ENCODE measurements at regions not wholly inside any gene's neighbourhood (a gene's known extent, or its start where the extent isn't known, plus 50 kb on each side); places are given as distances from the start of the nearest gene placed in this dataset.

DNA sequence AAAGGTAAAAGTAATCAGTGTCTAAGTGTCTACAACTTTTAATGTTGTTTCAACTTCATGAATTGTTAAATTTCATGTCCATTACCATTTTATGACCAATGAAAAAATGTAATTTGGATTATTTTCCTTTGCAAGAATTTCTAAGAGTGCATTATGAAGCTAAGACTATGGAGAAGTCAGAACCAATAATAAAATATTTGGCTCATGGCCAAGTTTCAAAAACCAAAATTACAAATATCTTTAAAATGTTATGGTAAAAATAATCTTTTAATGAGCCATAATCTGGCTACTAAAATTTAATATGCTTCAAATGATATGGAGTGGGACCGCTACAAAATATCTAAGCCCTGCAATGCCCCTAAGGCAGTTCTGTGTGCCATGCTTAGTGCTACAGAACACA is 294.1 kb upstream of the SMIM30 start:
- ATAC-seq (no peak), DNase-seq (no peak)
- H3K36me3 ChIP-seq, result no peaks in the 10 kb centered on the region
- intact Hi-C loops (cut with DNase I), result loop anchor here in 3 of 10 donors (10.0 kb wide), 3 partner anchors 398 to 1668 kb away; no protein-coding TSS in a partner anchor
- TF ChIP-seq, protein P1, sequence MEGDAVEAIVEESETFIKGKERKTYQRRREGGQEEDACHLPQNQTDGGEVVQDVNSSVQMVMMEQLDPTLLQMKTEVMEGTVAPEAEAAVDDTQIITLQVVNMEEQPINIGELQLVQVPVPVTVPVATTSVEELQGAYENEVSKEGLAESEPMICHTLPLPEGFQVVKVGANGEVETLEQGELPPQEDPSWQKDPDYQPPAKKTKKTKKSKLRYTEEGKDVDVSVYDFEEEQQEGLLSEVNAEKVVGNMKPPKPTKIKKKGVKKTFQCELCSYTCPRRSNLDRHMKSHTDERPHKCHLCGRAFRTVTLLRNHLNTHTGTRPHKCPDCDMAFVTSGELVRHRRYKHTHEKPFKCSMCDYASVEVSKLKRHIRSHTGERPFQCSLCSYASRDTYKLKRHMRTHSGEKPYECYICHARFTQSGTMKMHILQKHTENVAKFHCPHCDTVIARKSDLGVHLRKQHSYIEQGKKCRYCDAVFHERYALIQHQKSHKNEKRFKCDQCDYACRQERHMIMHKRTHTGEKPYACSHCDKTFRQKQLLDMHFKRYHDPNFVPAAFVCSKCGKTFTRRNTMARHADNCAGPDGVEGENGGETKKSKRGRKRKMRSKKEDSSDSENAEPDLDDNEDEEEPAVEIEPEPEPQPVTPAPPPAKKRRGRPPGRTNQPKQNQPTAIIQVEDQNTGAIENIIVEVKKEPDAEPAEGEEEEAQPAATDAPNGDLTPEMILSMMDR (IDR thresholded peaks at IDR 0.05), result no peak
- no peak overlapping the region for H3K4me3 ChIP-seq
- 93 to 98% methylated on average over 1 of the region's 1 CpG for WGBS, 2 donors
- H3K4me1 ChIP-seq, result no peaks in the 10 kb centered on the region
- no peaks in the 10 kb centered on the region for H3K9me3 ChIP-seq
- no peak overlapping the region for H3K27ac ChIP-seq
- H3K27me3 ChIP-seq, result no peaks in the 10 kb centered on the region

DNA sequence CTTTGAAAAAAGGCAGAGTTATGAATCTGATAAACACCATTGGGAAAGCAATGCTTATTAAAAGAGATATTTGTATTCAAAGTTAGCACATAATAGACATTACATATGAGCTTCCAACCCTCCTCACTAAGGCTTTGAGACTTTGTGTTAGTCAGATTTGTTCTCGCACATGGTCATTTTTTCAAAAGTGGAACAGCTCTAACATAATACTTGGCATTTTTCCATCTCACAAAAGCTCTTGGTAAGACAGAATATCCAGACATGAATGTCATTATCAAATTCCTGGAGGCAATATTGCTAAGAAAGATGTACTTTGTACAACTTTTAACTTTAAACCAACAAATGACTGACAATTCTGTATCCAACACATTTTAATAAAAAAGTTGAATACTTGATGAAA is 292.4 kb upstream of the SMIM30 start:
- Histone ChIP-seq H3K27ac (no peak overlapping the region), H3K36me3 (no peaks in the 10 kb centered on the region), H3K4me3 (no peak overlapping the region), H3K27me3 (no peaks in the 10 kb centered on the region), H3K9me3 (no peaks in the 10 kb centered on the region), H3K4me1 (no peaks in the 10 kb centered on the region)
- TF ChIP-seq, protein P1 (IDR thresholded peaks at IDR 0.05), result no peak
- intact Hi-C loops (cut with DNase I), result loop anchor here in 3 of 10 donors (10.0 kb wide), 3 partner anchors 396 to 1666 kb away; no protein-coding TSS in a partner anchor
- DNase-seq (no peak), ATAC-seq (no peak)
- 70 to 75% methylated on average over 1 of the region's 1 CpG for WGBS, 2 donors

GRCh38 chr7:113408999-113409398 is 290.6 kb upstream of the SMIM30 start:
- intact Hi-C loops (cut with DNase I), result loop anchor here in 5 of 10 donors (5.0 to 10.0 kb wide), 3 partner anchors 286 to 394 kb away; no protein-coding TSS in a partner anchor
- Histone ChIP-seq H3K4me1 (no peaks in the 10 kb centered on the region), H3K4me3 (no peak overlapping the region), H3K36me3 (no peaks in the 10 kb centered on the region), H3K27ac (no peak overlapping the region), H3K27me3 (no peaks in the 10 kb centered on the region), H3K9me3 (no peaks in the 10 kb centered on the region)
- DNase-seq, result no peak
- 58 to 65% methylated on average over 1 of the region's 1 CpG for WGBS, 2 donors
- no peak for ATAC-seq
- TF ChIP-seq, protein P1 (IDR thresholded peaks at IDR 0.05), result no peak

DNA sequence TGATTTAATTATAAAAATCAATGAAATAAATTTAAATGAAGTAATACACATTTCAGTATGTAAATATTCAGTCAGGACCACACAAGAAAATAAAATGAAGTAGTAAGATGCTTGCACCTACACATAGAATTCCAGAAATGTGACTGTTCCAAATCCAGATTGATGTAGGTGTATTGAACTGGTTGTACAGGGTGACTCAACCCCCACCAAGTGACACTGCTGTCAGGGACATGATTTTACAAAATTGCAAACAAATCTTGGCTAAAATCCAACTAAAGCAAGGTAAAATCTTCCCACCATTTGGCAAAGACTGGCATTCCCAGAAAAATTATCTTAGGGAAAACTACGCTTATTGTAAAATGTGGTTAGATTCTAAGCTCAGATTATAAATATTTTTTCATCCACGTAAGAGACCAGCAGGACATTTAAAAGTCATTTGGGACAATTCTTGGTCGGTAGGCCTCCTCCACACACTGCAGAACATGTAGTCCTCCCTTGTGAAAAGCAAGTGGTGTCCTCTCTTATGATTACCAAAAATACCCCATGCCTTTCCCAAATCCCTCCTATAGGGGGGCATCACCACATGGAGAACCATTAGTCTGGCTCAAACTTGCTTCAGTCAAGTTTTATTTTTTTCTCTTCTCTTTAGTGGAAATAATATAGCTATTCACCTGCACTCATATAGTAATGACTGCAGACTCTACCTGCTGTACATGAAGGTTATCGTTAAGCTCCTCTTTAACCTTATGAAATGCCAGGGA is 287.1 kb upstream of the SMIM30 start:
- DNase-seq, result no peak
- Histone ChIP-seq H3K36me3 (no peaks in the 10 kb centered on the region), H3K4me3 (no peak overlapping the region), H3K27ac (no peak overlapping the region), H3K9me3 (no peaks in the 10 kb centered on the region), H3K27me3 (peaks cover 0 to 4% (median 0%) of the 10 kb centered on the region in 7 donors), H3K4me1 (no peaks in the 10 kb centered on the region)
- intact Hi-C loops (cut with DNase I), result loop anchor here in 5 of 10 donors (5.0 to 10.0 kb wide), 3 partner anchors 289 to 391 kb away; no protein-coding TSS in a partner anchor
- WGBS, 2 donors, result 85 to 90% methylated on average over 4 of the region's 4 CpGs
- no peak for ATAC-seq
- TF ChIP-seq, protein P1 (IDR thresholded peaks at IDR 0.05), result no peak
